Neural cell (in vitro differentiated cells): ENCODE measurements at regions not wholly inside any gene's neighbourhood (a gene's known extent, or its start where the extent isn't known, plus 50 kb on each side); places are given as distances from the start of the nearest gene placed in this dataset.

ENCODE experiments used
- EP300 ChIP-seq: fragments of 450-650 bp; conservative IDR thresholded peaks from 2 replicates; pipeline ENCODE4 v1.6.1; 2014; ENCODE audit warnings: antibody characterized with exemption, mild to moderate bottlenecking, moderate library complexity; ENCODE audit not compliant: poor library complexity, severe bottlenecking
- RAD21 ChIP-seq: fragments of 450-650 bp; conservative IDR thresholded peaks from 2 replicates; pipeline ENCODE4 v1.6.1; 2014; ENCODE audit warnings: antibody characterized with exemption, mild to moderate bottlenecking, moderate library complexity

GRCh38 chr10:25758041-25758457 lies 176.0 kb upstream of the MYO3A start:
- TF ChIP-seq EP300: peak; percentile 95
- peak; percentile 99 for TF ChIP-seq RAD21
